Testis (tissue), 2 donors: ENCODE measurements at regions not wholly inside any gene's neighbourhood (a gene's known extent, or its start where the extent isn't known, plus 50 kb on each side); places are given as distances from the start of the nearest gene placed in this dataset.

Source experiments
- DNase-seq: peaks from one replicate; pipeline ENCODE4 v3.0.0-alpha.2; 2019
- H3K27ac ChIP-seq, 2 donors: fragments of 200-600 bp; sonication (generic); one replicate each; pipeline ENCODE4 v1.5.1; 2019
- H3K27me3 ChIP-seq: fragments of 200-600 bp; sonication (generic); one replicate; pipeline ENCODE4 v1.5.1; 2019
- H3K36me3 ChIP-seq: fragments of 200-600 bp; sonication (generic); one replicate; pipeline ENCODE4 v1.5.1; 2017; ENCODE audit warnings: low read depth; ENCODE audit errors: missing control alignments
- H3K4me1 ChIP-seq: fragments of 200-600 bp; sonication (generic); one replicate; pipeline ENCODE4 v1.5.1; 2019
- H3K4me3 ChIP-seq, 2 donors: fragments of 200-600 bp; sonication (generic); one replicate each; pipeline ENCODE4 v1.5.1; 2017 to 2019
- H3K9me3 ChIP-seq: fragments of 200-600 bp; sonication (generic); one replicate; pipeline ENCODE4 v1.5.1; 2017
- POLR2A ChIP-seq: fragments of 450-650 bp; IDR thresholded peaks from one replicate; pipeline ENCODE4 v1.6.1; 2017; ENCODE audit warnings: antibody characterized with exemption, mild to moderate bottlenecking, moderate library complexity
- WGBS, 2 donors: methylation state at CpG; one replicate each; pipeline ENCODE4 v1.1.5; 2018; 5-methylcytosine and 5-hydroxymethylcytosine counted together
- intact Hi-C: fragments of 100-400 bp; cut with DNase I; formaldehyde crosslinking; loops from one replicate; pipeline ENCODE4 v1.15.1; 2023; ENCODE audit warnings: low total_unique reads
- TF ChIP-seq, protein P1 (sequence below), 3 experiments: fragments of 450-650 bp in 2 of 3; fragments of 200-600 bp in 1 of 3; sonication (generic) in 1 of 3; IDR thresholded peaks; one replicate each; pipeline ENCODE4 v1.5.1; 2016 to 2019; ENCODE audit warnings: antibody characterized with exemption in 3 of 3, mild to moderate bottlenecking in 2 of 3, moderate library complexity in 1 of 3

DNA sequence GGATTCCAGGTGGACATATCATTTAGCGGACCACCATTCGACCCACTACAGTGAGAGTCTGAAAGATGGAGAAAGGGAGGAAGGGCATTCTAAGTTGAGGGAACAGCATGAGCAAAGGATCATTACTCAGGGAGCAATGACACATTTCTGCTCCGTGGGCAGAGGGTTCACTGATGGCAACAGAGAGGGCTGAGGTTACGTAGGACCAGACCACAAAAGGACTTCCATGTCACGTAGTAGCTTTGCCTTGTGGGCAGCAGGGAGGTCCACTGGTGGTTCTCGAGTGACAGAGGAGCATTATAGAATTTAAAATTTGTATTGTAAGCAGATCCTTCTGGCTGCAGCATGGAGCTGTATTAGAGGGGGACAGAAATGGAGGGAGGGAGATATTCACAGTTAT lies 109.7 kb upstream of the NAV2 start:
- H3K9me3 ChIP-seq = no peaks in the 10 kb centered on the region
- WGBS, 2 donors = 91 to 93% methylated on average over 6 of the region's 6 CpGs
- H3K27me3 ChIP-seq = no peaks in the 10 kb centered on the region
- intact Hi-C loops = no loop called here
- H3K4me3 ChIP-seq = no peak overlapping the region
- no peaks in the 10 kb centered on the region for H3K36me3 ChIP-seq
- DNase-seq = no peak
- TF ChIP-seq, protein P1, sequence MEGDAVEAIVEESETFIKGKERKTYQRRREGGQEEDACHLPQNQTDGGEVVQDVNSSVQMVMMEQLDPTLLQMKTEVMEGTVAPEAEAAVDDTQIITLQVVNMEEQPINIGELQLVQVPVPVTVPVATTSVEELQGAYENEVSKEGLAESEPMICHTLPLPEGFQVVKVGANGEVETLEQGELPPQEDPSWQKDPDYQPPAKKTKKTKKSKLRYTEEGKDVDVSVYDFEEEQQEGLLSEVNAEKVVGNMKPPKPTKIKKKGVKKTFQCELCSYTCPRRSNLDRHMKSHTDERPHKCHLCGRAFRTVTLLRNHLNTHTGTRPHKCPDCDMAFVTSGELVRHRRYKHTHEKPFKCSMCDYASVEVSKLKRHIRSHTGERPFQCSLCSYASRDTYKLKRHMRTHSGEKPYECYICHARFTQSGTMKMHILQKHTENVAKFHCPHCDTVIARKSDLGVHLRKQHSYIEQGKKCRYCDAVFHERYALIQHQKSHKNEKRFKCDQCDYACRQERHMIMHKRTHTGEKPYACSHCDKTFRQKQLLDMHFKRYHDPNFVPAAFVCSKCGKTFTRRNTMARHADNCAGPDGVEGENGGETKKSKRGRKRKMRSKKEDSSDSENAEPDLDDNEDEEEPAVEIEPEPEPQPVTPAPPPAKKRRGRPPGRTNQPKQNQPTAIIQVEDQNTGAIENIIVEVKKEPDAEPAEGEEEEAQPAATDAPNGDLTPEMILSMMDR (IDR thresholded peaks at IDR 0.05) = no peak
- TF ChIP-seq POLR2A = no peak
- H3K27ac ChIP-seq = no peak overlapping the region
- H3K4me1 ChIP-seq = peaks cover under 1% of the 10 kb centered on the region

DNA sequence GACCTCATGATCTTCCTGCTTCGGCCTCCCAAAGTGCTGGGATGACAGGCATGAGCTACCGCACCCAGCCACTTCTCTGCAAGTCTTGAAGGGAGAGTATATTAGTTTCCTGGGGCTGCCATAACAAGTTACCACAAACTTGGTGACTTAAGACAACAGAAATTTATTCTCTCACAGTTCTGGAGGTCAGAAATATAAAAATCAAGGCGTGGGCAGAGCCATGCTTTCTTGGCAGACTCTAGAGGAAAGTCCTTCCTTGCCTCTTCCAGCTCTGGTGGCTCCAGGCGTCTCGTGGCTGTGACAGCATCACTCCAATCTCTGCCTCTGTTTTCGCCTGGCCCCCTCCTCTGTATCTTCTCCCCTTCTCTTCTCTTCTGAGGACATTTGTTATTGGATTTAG lies 110.2 kb upstream of the NAV2 start:
- Histone ChIP-seq H3K4me1 (no peaks in the 10 kb centered on the region), H3K27me3 (no peaks in the 10 kb centered on the region), H3K36me3 (no peaks in the 10 kb centered on the region), H3K9me3 (no peaks in the 10 kb centered on the region), H3K27ac (no peak overlapping the region), H3K4me3 (no peak overlapping the region)
- 73 to 80% methylated on average over 6 of the region's 6 CpGs for WGBS, 2 donors
- intact Hi-C loops = no loop called here
- no peak for DNase-seq
- no peak for TF ChIP-seq POLR2A
- TF ChIP-seq, protein P1 (IDR thresholded peaks at IDR 0.05) = no peak

DNA sequence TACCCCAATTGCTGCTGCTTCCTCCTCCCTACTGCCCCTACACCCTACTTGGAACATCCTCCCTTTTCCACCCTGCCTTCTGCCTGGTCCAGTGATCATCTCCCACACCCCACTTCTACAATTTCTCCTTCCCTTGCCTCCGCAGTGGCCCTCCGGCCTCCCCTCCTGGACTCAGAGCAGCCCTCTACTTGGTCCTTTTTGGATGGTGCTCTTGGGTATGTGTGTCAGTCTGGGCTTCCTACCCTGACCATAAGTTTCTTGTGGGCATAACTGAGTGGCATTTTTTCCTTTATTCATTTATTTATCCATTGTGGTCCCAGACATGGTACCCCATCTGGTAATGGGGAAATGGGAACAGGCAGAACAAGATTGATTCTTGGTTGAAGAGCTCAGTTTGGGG lies 111.4 kb upstream of the NAV2 start:
- 89 to 98% methylated on average over 2 of the region's 2 CpGs for WGBS, 2 donors
- Histone ChIP-seq H3K36me3 (no peaks in the 10 kb centered on the region), H3K27ac (no peak overlapping the region), H3K27me3 (no peaks in the 10 kb centered on the region), H3K4me3 (no peak overlapping the region), H3K9me3 (no peaks in the 10 kb centered on the region), H3K4me1 (no peaks in the 10 kb centered on the region)
- DNase-seq = no peak
- no peak for TF ChIP-seq POLR2A
- TF ChIP-seq, protein P1 (IDR thresholded peaks at IDR 0.05) = no peak
- intact Hi-C loops = no loop called here

DNA sequence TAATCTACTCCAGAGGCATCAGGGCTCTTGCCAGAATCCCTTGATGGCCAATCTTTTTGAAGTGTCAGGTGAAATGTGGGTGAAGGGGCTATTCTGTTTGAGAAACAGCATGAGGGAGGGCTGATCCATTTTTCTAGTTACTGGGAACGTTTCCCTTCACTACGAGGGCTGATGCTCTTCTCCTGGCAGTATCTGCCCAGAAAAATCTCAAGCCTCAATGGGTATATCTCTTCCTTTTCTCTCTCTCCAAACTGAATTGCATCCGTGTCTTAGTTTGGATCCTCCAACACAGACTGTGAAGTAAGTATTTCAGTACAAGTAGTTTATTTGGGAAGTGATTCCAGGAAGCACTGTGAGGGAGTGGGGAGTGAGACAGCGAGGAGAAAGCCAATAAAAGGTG lies 113.0 kb upstream of the NAV2 start:
- DNase-seq = no peak
- H3K27ac ChIP-seq = no peak overlapping the region
- TF ChIP-seq, protein P1 (IDR thresholded peaks at IDR 0.05) = no peak
- TF ChIP-seq POLR2A = no peak

DNA sequence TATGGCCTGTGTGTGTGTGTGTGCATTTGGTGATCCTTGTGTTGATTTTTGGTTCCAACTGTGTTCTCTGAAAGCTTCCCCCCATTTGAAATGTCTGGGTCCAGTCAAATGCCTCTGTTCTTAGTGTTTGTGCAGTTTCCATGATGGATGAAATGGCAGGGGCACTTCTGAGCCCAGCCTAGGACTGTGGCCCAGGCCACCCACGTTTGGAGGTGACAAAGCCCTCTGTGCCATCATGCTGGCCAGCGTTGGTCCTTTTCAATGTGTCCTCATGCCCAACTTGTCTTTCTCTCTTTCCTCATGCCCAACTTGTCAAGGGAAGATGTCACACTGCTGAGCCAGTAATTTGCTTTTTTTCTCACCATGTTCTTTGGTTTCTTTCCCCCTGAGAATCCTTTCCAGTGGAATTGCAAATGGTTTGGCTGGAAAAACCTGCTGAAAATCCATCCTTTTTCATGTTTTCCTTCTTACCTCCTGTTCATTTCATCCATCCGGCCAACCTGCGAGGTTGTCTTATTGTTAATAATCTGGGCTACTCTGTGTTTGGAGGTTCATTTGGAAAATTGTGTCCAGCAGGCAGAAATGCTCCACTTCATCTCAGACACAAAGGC lies 113.7 kb upstream of the NAV2 start:
- H3K4me1 ChIP-seq = no peaks in the 10 kb centered on the region
- 91 to 92% methylated on average over 4 of the region's 4 CpGs for WGBS, 2 donors
- intact Hi-C loops = no loop called here
- no peaks in the 10 kb centered on the region for H3K27me3 ChIP-seq
- H3K36me3 ChIP-seq = no peaks in the 10 kb centered on the region
- no peak overlapping the region for H3K4me3 ChIP-seq
- DNase-seq = no peak
- no peak overlapping the region for H3K27ac ChIP-seq
- H3K9me3 ChIP-seq = no peaks in the 10 kb centered on the region
- TF ChIP-seq, protein P1 (IDR thresholded peaks at IDR 0.05) = no peak
- TF ChIP-seq POLR2A = no peak

More for the DNA sequence above, 113.0 kb upstream of the NAV2 start:
- no peaks in the 10 kb centered on the region for H3K36me3 ChIP-seq
- H3K4me3 ChIP-seq = no peak overlapping the region
- no peaks in the 10 kb centered on the region for H3K9me3 ChIP-seq
- no peaks in the 10 kb centered on the region for H3K27me3 ChIP-seq
- 70 to 74% methylated on average over 4 of the region's 4 CpGs for WGBS, 2 donors
- intact Hi-C loops = no loop called here
- H3K4me1 ChIP-seq = no peaks in the 10 kb centered on the region
